OCI-LY7 (cell line): ENCODE measurements at regions not wholly inside any gene's neighbourhood (a gene's known extent, or its start where the extent isn't known, plus 50 kb on each side); places are given as distances from the start of the nearest gene placed in this dataset.

Source experiments
- BruUV-seq: library from RNA; stranded (reverse); fragments of 400-500 nt; replicated peaks from 2 replicates; lab custom pipeline; 2021; lab: Mats Ljungman, UMichigan
- CTCF ChIA-PET: fragments of 300-600 bp; sonication (Branson Sonifier 250); formaldehyde crosslinking; loops from one replicate; lab custom pipeline; 2022; ENCODE audit warnings: antibody characterized with exemption; ENCODE audit not compliant: unreplicated experiment; lab: Charles Lee
- POLR2A ChIA-PET: fragments of 300-600 bp; sonication (Branson Sonifier 250); formaldehyde crosslinking; loops from one replicate; lab custom pipeline; 2022; ENCODE audit warnings: antibody characterized with exemption; lab: Charles Lee
- DNase-seq: peaks from one replicate; pipeline ENCODE4 v3.0.0-alpha.2; 2015; ENCODE audit warnings: low spot score
- H2AFZ ChIP-seq: fragments of 200-600 bp; sonication (generic), shearing (Covaris generic); 2 replicates; pipeline ENCODE4 v1.6.1; 2014; ENCODE audit warnings: mild to moderate bottlenecking, antibody characterized with exemption, low read length, moderate library complexity
- H3K27ac ChIP-seq: fragments of 200-600 bp; sonication (generic); 2 replicates; pipeline ENCODE4 v1.5.1; 2014; ENCODE audit warnings: mixed run types, low read depth, mild to moderate bottlenecking, moderate library complexity, low read length, inconsistent platforms; ENCODE audit not compliant: poor library complexity, severe bottlenecking
- H3K36me3 ChIP-seq: fragments of 200-600 bp; sonication (generic); 2 replicates; pipeline ENCODE4 v1.6.1; 2014; ENCODE audit warnings: mild to moderate bottlenecking, antibody characterized with exemption, low read length, moderate library complexity, mixed read lengths; ENCODE audit not compliant: insufficient read depth
- H3K4me1 ChIP-seq: fragments of 200-600 bp; sonication (generic); 2 replicates; pipeline ENCODE4 v1.5.1; 2014; ENCODE audit warnings: mild to moderate bottlenecking, low read length; ENCODE audit not compliant: insufficient read depth, poor library complexity, severe bottlenecking
- H3K4me2 ChIP-seq: fragments of 200-600 bp; sonication (generic); 2 replicates; pipeline ENCODE4 v1.6.1; 2014; ENCODE audit warnings: mild to moderate bottlenecking, low read length
- H3K4me3 ChIP-seq: fragments of 200-600 bp; sonication (generic); 2 replicates; pipeline ENCODE4 v1.5.1; 2014; ENCODE audit warnings: mild to moderate bottlenecking, low read depth, low read length; ENCODE audit not compliant: poor library complexity, severe bottlenecking
- H3K79me2 ChIP-seq: fragments of 200-600 bp; sonication (generic); 2 replicates; pipeline ENCODE4 v1.6.1; 2016; ENCODE audit warnings: low read depth, mild to moderate bottlenecking, low read length, moderate library complexity, mixed read lengths; ENCODE audit not compliant: insufficient read depth
- H3K9me2 ChIP-seq: fragments of 200-600 bp; sonication (generic); 2 replicates; pipeline ENCODE4 v1.6.1; 2016; ENCODE audit warnings: mild to moderate bottlenecking, low read length, mixed read lengths; ENCODE audit not compliant: insufficient read depth
- H3K9me3 ChIP-seq: fragments of 200-600 bp; sonication (generic); 2 replicates; pipeline ENCODE4 v1.6.1; 2014; ENCODE audit warnings: mild to moderate bottlenecking, mixed run types, low read length, mixed read lengths
- H4K20me1 ChIP-seq: fragments of 200-600 bp; sonication (generic); 2 replicates; pipeline ENCODE4 v1.6.1; 2014; ENCODE audit warnings: mild to moderate bottlenecking, antibody characterized with exemption, low read length, moderate library complexity, mixed read lengths; ENCODE audit not compliant: insufficient read depth
- EZH2phosphoT487 ChIP-seq: fragments of 200-600 bp; sonication (generic); IDR thresholded peaks from 2 replicates; pipeline ENCODE4 v1.6.1; 2018; ENCODE audit warnings: low read depth, borderline replicate concordance, mild to moderate bottlenecking, mixed run types, antibody characterized with exemption, low read length, moderate library complexity, mixed read lengths
- intact Hi-C: fragments of 100-400 bp; cut with micrococcal nuclease; formaldehyde crosslinking; loops from one replicate; pipeline ENCODE4 v1.10.0; 2022; ENCODE audit not compliant: unreplicated experiment
- TF ChIP-seq, protein P1 (sequence below): fragments of 200-600 bp; sonication (generic); conservative IDR thresholded peaks from 2 replicates; pipeline ENCODE4 v1.5.1; 2014; ENCODE audit warnings: mild to moderate bottlenecking, antibody characterized with exemption, low read length, moderate library complexity, mixed read lengths

DNA sequence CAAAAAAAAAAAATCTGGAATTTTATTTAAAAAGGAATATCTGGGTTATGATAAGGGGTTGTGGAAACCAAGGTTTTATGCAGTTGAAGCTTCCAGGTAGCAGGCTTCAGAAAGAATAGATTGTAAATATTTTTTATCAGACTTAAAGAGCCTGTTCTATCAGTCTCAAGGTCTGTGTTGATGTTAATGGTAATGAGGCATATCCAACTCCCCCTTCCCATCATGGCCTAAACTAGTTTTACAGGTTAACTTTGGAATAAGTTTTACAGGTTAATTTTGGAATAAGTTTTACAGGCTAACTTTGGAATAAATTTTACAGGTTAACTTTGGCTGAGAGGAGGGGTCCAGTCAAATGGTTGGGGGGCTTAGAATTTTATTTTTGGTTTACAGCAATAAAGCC lies 92.4 kb downstream of the CD24 start:
- H3K4me1 ChIP-seq, result no peaks in the 10 kb centered on the region
- no peak overlapping the region for H3K4me3 ChIP-seq
- intact Hi-C loops, result no loop called here
- TF ChIP-seq, protein P1, sequence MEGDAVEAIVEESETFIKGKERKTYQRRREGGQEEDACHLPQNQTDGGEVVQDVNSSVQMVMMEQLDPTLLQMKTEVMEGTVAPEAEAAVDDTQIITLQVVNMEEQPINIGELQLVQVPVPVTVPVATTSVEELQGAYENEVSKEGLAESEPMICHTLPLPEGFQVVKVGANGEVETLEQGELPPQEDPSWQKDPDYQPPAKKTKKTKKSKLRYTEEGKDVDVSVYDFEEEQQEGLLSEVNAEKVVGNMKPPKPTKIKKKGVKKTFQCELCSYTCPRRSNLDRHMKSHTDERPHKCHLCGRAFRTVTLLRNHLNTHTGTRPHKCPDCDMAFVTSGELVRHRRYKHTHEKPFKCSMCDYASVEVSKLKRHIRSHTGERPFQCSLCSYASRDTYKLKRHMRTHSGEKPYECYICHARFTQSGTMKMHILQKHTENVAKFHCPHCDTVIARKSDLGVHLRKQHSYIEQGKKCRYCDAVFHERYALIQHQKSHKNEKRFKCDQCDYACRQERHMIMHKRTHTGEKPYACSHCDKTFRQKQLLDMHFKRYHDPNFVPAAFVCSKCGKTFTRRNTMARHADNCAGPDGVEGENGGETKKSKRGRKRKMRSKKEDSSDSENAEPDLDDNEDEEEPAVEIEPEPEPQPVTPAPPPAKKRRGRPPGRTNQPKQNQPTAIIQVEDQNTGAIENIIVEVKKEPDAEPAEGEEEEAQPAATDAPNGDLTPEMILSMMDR, result no peak
- no peak for TF ChIP-seq EZH2phosphoT487
- ChIA-PET CTCF (no interaction called here), POLR2A (interaction anchor here (1.0 to 1.1 kb wide), 2 partner anchors 14 to 52 kb away, joined by 4 to 5 read pairs; no protein-coding TSS in a partner anchor)
- H3K27ac ChIP-seq, result no peak overlapping the region
- DNase-seq, result no peak
- 0 out of 2 replicates have a peak, but pooled peaks cover 7% of the 10 kb centered on the region for H3K9me3 ChIP-seq
- H3K36me3 ChIP-seq, result no peaks in the 10 kb centered on the region
- no peaks in the 10 kb centered on the region for H3K79me2 ChIP-seq
- H3K9me2 ChIP-seq, result no peaks in the 10 kb centered on the region
- H3K4me2 ChIP-seq, result no peak overlapping the region
- BruUV-seq, result no TSS peak
- no peak overlapping the region for H2AFZ ChIP-seq
- no peaks in the 10 kb centered on the region for H4K20me1 ChIP-seq

DNA sequence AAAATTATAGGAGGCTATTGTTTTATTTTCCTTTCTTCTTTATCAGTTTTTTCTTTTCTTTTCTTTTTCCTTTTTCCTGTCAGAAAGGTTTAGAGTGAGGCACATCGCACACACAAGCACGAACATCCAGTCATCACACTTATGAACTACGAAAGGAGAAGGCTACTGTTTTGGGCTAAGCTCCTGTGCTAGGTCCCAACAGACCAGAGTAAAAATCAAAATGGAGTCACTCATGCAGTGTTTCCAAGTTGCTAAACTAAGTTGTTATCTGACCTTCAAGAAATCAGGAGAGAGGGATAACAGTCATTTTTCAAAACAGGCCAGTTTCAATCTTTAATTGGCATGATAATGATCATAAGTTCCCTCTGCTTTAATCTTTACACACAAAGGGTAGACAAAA lies 93.6 kb downstream of the CD24 start:
- no TSS peak for BruUV-seq
- CTCF ChIA-PET, result no interaction called here
- H3K4me3 ChIP-seq, result no peak overlapping the region
- peaks cover 9% of the 10 kb centered on the region; the same call in 1 of the 2 replicates for H3K9me3 ChIP-seq
- H2AFZ ChIP-seq, result no peak overlapping the region
- H4K20me1 ChIP-seq, result no peaks in the 10 kb centered on the region
- H3K9me2 ChIP-seq, result no peaks in the 10 kb centered on the region
- POLR2A ChIA-PET, result interaction anchor here (0.6 to 1.0 kb wide), 2 partner anchors 12 to 39 kb away, joined by 3 to 4 read pairs; no protein-coding TSS in a partner anchor
- no peaks in the 10 kb centered on the region for H3K79me2 ChIP-seq
- intact Hi-C loops, result no loop called here
- DNase-seq, result no peak
- H3K27ac ChIP-seq, result no peak overlapping the region
- H3K36me3 ChIP-seq, result no peaks in the 10 kb centered on the region
- TF ChIP-seq, protein P1, result no peak
- TF ChIP-seq EZH2phosphoT487, result no peak
- no peaks in the 10 kb centered on the region for H3K4me1 ChIP-seq
- H3K4me2 ChIP-seq, result no peak overlapping the region

DNA sequence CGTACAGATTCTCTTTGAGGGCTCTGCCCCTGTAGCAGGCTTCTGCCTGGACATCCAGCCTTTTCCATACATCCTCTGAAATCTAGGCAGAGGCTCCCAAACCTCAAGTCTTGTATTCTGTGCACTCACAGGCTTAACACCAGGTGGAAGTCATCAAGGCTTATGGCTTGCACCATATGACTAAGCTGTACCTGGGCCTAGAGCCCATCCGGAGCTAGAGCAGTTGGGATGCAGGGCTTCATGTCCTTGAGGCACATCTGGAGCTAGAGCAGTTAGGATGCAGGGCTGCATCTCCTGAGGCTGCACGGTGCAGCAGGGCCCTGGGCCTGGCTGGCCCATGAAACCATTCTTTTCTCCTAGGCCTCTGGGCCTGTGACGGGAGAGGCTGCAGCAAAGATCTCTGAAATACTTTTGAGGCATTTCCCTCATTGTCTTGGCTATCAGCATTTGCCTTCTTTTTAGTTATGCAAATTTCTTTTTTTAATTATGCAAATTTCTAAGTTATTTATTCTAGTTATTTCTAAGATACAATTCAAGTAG lies 98.7 kb downstream of the CD24 start:
- H3K9me2 ChIP-seq, result no peaks in the 10 kb centered on the region
- CTCF ChIA-PET, result no interaction called here
- H3K4me1 ChIP-seq, result no peaks in the 10 kb centered on the region
- intact Hi-C loops, result no loop called here
- no TSS peak for BruUV-seq
- H3K9me3 ChIP-seq, result peaks cover 18% of the 10 kb centered on the region; the same call in 1 of the 2 replicates
- H3K4me3 ChIP-seq, result no peak overlapping the region
- no peak overlapping the region for H2AFZ ChIP-seq
- DNase-seq, result no peak
- H3K4me2 ChIP-seq, result no peak overlapping the region
- TF ChIP-seq, protein P1, result no peak
- no peak for TF ChIP-seq EZH2phosphoT487
- no peaks in the 10 kb centered on the region; the same call in 1 of the 2 replicates for H3K36me3 ChIP-seq
- POLR2A ChIA-PET, result no interaction called here
- H3K79me2 ChIP-seq, result no peaks in the 10 kb centered on the region
- H3K27ac ChIP-seq, result no peak overlapping the region
- H4K20me1 ChIP-seq, result no peaks in the 10 kb centered on the region
